Osteoblast (primary cell): ENCODE measurements at regions not wholly inside any gene's neighbourhood (a gene's known extent, or its start where the extent isn't known, plus 50 kb on each side); places are given as distances from the start of the nearest gene placed in this dataset.

Experiments used
- DNase-seq: peaks from one replicate; pipeline ENCODE4 v3.0.0; 2011; ENCODE audit warnings: low spot score, mixed read lengths; ENCODE audit not compliant: insufficient read length; ENCODE audit errors: missing footprints
- H2AFZ ChIP-seq: 2 replicates; pipeline ENCODE4 v1.6.0; 2011; ENCODE audit warnings: mild to moderate bottlenecking, low read length
- H3K27ac ChIP-seq: 2 replicates; pipeline ENCODE4 v1.5.1; 2011; ENCODE audit warnings: mild to moderate bottlenecking, low read depth, low read length, moderate library complexity
- H3K27me3 ChIP-seq: 2 replicates; pipeline ENCODE4 v1.6.0; 2012; ENCODE audit warnings: mild to moderate bottlenecking, control low read depth, inconsistent platforms, low read length, moderate library complexity; ENCODE audit not compliant: insufficient read depth
- H3K36me3 ChIP-seq: 2 replicates; pipeline ENCODE4 v1.5.1; 2011; ENCODE audit warnings: mild to moderate bottlenecking, low read length, control low read depth, moderate library complexity; ENCODE audit not compliant: insufficient read depth
- H3K4me1 ChIP-seq: 2 replicates; pipeline ENCODE4 v1.5.1; 2011; ENCODE audit warnings: mild to moderate bottlenecking, low read length, control low read depth, moderate library complexity; ENCODE audit not compliant: insufficient read depth
- H3K4me2 ChIP-seq: 2 replicates; pipeline ENCODE4 v1.6.0; 2011; ENCODE audit warnings: mild to moderate bottlenecking, low read length; ENCODE audit not compliant: insufficient read depth
- H3K4me3 ChIP-seq: fragments of 200-600 bp; sonication (generic); 3 replicates; pipeline ENCODE4 v1.5.1; 2012; ENCODE audit warnings: mild to moderate bottlenecking, low read length, inconsistent platforms; ENCODE audit not compliant: insufficient read depth
- H3K79me2 ChIP-seq: 2 replicates; pipeline ENCODE4 v1.6.0; 2012; ENCODE audit warnings: mild to moderate bottlenecking, low read length, control low read depth, inconsistent platforms; ENCODE audit not compliant: insufficient read depth
- H3K9me3 ChIP-seq: 2 replicates; pipeline ENCODE4 v1.5.1; 2011; ENCODE audit warnings: low read depth, low read length, control low read depth
- H4K20me1 ChIP-seq: 2 replicates; pipeline ENCODE4 v1.6.0; 2012; ENCODE audit warnings: mild to moderate bottlenecking, low read length, control low read depth; ENCODE audit not compliant: insufficient read depth
- TF ChIP-seq, protein P1 (sequence below): IDR thresholded peaks from 2 replicates; pipeline ENCODE4 v1.5.1; 2011; ENCODE audit warnings: mild to moderate bottlenecking, low read depth, low read length, moderate library complexity; ENCODE audit errors: extremely low read depth

DNA sequence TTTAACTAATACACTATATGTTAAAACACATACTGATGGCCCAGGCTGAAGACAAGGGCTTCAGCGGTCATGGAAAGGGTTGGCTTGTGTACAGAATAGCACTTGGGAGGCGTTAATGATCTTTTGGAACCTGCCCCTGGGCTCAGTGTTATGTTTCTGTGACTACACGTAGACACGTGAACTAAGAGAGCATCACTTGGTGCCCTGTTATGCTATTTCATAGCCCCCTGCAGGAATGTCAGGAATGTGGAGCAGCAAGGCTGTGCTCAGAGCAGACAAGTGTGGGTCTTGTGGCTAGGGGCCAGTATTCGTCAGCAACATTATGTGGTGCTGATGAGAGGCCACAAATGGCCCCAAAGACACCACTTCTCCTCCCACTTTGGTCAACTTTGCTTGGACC is 132.4 kb downstream of the MAP3K21 start:
- no peaks in the 10 kb centered on the region for H3K79me2 ChIP-seq
- H3K27me3 ChIP-seq = no peaks in the 10 kb centered on the region
- no peaks in the 10 kb centered on the region for H4K20me1 ChIP-seq
- H3K9me3 ChIP-seq = no peaks in the 10 kb centered on the region
- H3K27ac ChIP-seq = no peak overlapping the region
- no peaks in the 10 kb centered on the region for H3K36me3 ChIP-seq
- TF ChIP-seq, protein P1, sequence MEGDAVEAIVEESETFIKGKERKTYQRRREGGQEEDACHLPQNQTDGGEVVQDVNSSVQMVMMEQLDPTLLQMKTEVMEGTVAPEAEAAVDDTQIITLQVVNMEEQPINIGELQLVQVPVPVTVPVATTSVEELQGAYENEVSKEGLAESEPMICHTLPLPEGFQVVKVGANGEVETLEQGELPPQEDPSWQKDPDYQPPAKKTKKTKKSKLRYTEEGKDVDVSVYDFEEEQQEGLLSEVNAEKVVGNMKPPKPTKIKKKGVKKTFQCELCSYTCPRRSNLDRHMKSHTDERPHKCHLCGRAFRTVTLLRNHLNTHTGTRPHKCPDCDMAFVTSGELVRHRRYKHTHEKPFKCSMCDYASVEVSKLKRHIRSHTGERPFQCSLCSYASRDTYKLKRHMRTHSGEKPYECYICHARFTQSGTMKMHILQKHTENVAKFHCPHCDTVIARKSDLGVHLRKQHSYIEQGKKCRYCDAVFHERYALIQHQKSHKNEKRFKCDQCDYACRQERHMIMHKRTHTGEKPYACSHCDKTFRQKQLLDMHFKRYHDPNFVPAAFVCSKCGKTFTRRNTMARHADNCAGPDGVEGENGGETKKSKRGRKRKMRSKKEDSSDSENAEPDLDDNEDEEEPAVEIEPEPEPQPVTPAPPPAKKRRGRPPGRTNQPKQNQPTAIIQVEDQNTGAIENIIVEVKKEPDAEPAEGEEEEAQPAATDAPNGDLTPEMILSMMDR = no peak
- H3K4me3 ChIP-seq = no peak overlapping the region
- H3K4me1 ChIP-seq = no peaks in the 10 kb centered on the region
- H2AFZ ChIP-seq = no peak overlapping the region
- DNase-seq = no peak
- no peak overlapping the region for H3K4me2 ChIP-seq

DNA sequence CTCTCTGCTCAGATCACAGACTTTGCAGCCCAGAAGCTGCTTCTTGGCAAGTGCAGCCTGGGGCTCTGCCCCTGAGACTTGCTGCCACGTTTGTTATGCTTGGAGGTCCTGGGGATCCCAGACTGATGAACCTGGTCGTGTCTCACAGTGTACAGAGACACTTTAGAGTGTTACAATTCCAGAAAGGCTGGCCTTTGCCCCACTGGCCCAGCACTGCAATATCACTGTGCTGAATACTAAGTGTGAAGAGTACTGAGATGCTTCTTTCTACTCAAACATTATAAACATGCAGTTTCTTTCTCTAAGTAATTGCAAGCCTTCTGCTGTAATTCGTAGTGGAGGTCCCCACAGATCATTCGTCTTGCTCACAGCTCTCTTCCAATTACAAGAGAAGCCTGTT is 133.2 kb downstream of the MAP3K21 start:
- Histone ChIP-seq H2AFZ (no peak overlapping the region), H3K36me3 (no peaks in the 10 kb centered on the region), H3K4me2 (no peak overlapping the region), H3K79me2 (no peaks in the 10 kb centered on the region), H3K27ac (no peak overlapping the region), H4K20me1 (no peaks in the 10 kb centered on the region), H3K9me3 (no peaks in the 10 kb centered on the region), H3K4me1 (no peaks in the 10 kb centered on the region), H3K27me3 (no peaks in the 10 kb centered on the region), H3K4me3 (no peak overlapping the region)
- TF ChIP-seq, protein P1 = no peak
- no peak for DNase-seq

DNA sequence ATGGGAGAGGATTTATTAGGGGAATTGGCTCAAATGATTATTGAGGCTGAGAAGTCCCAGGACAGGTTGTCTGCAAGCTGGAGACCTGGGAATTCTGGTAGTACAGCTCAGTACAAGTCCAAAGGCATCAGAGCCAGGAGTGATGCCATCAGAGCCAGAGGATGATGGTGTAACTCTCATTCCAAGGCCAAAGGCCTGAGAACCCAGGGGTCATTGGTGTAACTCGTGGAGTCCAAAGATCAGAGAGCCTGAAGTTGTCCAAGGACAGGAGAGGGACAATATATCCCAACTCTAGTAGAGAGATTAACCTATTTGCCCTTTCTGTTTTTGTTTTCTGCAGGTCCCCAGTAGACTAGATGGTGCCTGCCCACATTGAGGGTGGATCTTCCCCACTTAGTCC is 134.3 kb downstream of the MAP3K21 start:
- H3K4me1 ChIP-seq = no peaks in the 10 kb centered on the region
- H3K4me2 ChIP-seq = no peak overlapping the region
- no peaks in the 10 kb centered on the region for H3K79me2 ChIP-seq
- H2AFZ ChIP-seq = no peak overlapping the region
- H3K4me3 ChIP-seq = no peak overlapping the region
- no peaks in the 10 kb centered on the region for H3K9me3 ChIP-seq
- no peak for DNase-seq
- H3K27ac ChIP-seq = no peak overlapping the region
- no peaks in the 10 kb centered on the region for H4K20me1 ChIP-seq
- H3K36me3 ChIP-seq = no peaks in the 10 kb centered on the region
- no peaks in the 10 kb centered on the region for H3K27me3 ChIP-seq
- TF ChIP-seq, protein P1 = no peak

DNA sequence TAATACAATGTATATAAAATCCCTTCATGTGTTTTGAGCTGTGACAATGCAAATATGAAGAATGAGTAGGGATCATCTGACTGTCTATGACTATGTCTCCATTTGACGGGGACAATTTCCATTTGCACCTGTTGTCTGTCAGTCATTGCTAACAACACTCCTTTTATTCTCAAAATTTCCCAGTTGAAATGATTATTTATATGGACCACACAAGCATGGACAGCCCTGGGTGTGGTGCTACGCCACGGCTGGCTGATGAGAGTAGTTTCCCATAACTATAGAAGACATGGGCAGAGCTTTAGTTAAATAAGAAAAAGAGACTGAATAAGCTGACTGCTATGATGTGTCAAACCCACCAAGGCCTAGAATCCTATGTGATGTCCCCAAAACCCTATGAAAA is 135.8 kb downstream of the MAP3K21 start:
- no peaks in the 10 kb centered on the region for H3K4me1 ChIP-seq
- DNase-seq = no peak
- no peak overlapping the region for H3K27ac ChIP-seq
- no peaks in the 10 kb centered on the region for H3K9me3 ChIP-seq
- H3K4me3 ChIP-seq = no peak overlapping the region
- H4K20me1 ChIP-seq = no peaks in the 10 kb centered on the region
- H3K79me2 ChIP-seq = no peaks in the 10 kb centered on the region
- no peak overlapping the region for H3K4me2 ChIP-seq
- H3K36me3 ChIP-seq = no peaks in the 10 kb centered on the region
- H2AFZ ChIP-seq = no peak overlapping the region
- no peaks in the 10 kb centered on the region for H3K27me3 ChIP-seq
- TF ChIP-seq, protein P1 = no peak
